ENCODE measurements at regions not wholly inside any gene's neighbourhood (a gene's known extent, or its start where the extent isn't known, plus 50 kb on each side); places are given as distances from the start of the nearest gene placed in this dataset.

DNA sequence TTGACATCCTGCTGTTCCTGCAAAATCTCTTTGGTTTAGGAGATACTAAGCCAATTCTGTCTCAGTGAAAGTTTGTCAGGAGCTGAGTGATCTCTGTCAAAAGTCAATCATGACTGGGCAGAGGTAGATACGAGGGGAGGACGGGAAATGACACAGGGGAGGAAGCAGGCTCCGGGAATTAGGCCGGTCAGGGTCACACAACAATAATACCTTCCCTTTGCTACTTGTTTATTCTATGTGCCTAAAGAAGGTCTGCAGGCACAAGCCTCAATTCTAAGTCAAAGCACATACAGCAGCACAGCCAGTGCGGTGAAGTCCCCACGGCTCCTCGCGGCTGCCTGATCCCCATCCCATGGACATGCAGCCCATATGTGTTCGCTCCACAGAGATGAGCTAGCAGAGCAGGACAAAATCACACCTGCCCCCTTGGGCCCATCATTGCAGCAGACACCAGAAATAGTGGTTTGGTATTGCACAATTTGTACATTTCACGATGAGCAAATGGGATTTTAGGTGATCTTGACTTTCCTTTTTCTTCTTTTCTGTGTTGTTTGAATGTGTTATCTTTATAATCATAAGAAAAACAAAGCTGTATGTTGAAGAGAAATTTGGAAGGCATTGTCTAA lies 141.4 kb downstream of the VAPA start:
- no peak overlapping the region for H3K4me3 Mint-ChIP-seq
- H3K4me1 Mint-ChIP-seq (ENCODE audit: low read depth) = peaks cover 13% of the 10 kb centered on the region
- H3K9me3 Mint-ChIP-seq = no peaks in the 10 kb centered on the region
- H3K27ac Mint-ChIP-seq = no peak overlapping the region
- ATAC-seq (replicated peaks in 1 of 2) (no peak), DNase-seq (no peak)
- H3K27me3 Mint-ChIP-seq (ENCODE audit: low read depth) = no peaks in the 10 kb centered on the region
- no peaks in the 10 kb centered on the region for H3K36me3 Mint-ChIP-seq (ENCODE audit: insufficient read depth in 2 of 2)

DNA sequence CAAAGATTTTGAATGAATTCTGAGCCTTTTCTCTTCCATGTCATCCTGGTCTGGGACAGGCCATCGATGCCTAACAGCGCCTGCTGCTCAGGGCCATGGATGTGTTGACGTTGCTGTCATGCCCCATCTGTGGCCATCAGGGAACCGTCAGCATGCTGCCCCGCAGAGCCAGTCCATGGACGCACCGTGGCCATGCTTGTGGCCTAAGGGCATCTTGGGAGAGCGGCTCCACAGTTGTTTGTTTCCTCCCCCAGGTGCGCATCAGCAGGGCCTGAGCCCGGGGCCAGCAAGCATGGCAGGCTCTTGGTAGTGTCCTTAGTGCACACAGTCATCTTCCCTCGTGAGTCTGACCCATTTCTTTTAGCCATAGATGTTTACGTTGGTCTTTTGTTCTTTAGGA lies 142.7 kb downstream of the VAPA start:
- Mint-ChIP-seq H3K27me3 (ENCODE audit: low read depth) (no peaks in the 10 kb centered on the region), H3K4me3 (no peak overlapping the region), H3K36me3 (ENCODE audit: insufficient read depth in 2 of 2) (no peaks in the 10 kb centered on the region), H3K27ac (no peak overlapping the region), H3K9me3 (no peaks in the 10 kb centered on the region), H3K4me1 (ENCODE audit: low read depth) (peaks cover 13% of the 10 kb centered on the region)
- DNase-seq (no peak), ATAC-seq (replicated peaks in 1 of 2) (no peak)

DNA sequence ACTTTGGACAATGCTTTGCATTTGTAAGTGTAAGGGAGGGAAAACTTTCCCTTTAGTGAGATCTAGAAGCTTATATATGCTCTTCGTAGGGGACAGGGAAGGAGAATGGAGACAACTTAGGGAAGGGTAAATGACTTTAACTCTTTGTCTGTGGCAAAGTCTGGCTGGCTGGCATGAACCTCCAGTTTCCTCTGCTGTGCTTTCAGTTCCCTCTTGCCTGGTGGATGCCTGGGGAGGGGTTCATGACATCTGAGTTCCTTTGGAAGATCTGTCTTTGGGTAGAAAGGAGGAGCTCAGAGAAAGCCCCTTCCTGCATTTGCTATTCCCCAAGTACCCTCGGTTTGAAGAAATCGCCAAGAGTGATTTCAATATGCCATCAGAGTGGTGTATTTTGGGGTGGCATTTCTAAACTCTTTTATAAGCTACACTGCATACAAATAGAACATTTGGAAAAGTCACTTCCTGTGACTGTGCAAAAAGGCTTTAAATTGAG lies 143.6 kb downstream of the VAPA start:
- Mint-ChIP-seq H3K4me1 (ENCODE audit: low read depth) (peaks cover 13% of the 10 kb centered on the region), H3K9me3 (no peaks in the 10 kb centered on the region), H3K4me3 (no peak overlapping the region), H3K27ac (no peak overlapping the region), H3K36me3 (ENCODE audit: insufficient read depth in 2 of 2) (no peaks in the 10 kb centered on the region), H3K27me3 (ENCODE audit: low read depth) (no peaks in the 10 kb centered on the region)
- no peak for ATAC-seq (replicated peaks in 1 of 2)
- DNase-seq = no peak

DNA sequence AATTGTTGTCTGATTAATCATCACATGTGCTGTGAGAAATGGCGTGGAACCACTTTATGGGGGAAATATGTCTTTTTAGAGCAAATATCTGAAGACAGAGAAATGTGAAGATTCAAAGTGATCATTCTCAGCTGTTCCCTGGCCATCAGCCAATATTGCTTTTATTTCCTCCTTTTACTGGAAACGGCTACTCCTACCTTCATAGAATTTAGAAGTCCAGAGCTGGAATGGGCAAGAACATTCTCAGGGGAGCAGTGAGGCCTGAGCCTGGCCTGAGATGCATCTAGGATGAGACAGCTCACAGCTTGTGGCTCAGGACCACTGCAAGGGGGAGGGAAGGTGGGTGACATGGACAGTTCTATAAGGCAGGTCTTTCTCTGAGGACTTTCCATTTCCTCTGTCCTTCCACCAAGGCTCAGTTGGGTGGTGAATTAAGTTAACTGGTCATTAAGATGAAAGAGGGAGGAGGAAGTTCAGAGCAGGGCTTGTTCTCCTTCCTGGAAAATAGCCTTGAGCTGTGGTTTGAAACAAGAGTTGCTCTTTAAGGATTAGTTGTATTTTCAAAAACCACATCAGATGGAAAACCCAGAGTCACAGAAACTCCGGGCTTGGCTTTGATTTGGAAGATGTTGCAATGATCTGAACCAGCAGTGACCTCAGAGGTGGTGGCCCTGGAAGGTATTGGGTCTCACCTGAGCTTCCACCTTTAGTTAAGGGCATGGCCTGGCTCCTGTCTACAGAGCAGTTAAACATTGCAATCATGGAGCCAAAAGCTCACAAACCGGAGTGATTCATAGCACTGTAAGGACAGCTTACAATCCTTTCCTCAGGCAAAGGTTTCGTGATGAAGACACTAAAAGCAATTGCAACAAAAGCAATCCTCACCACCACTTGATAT lies 144.3 kb downstream of the VAPA start:
- Mint-ChIP-seq H3K4me1 (ENCODE audit: low read depth) (peaks cover 13% of the 10 kb centered on the region), H3K36me3 (ENCODE audit: insufficient read depth in 2 of 2) (no peaks in the 10 kb centered on the region), H3K9me3 (no peaks in the 10 kb centered on the region), H3K27ac (no peak overlapping the region), H3K4me3 (no peak overlapping the region), H3K27me3 (ENCODE audit: low read depth) (no peaks in the 10 kb centered on the region)
- DNase-seq (no peak), ATAC-seq (replicated peaks in 1 of 2) (no peak)

DNA sequence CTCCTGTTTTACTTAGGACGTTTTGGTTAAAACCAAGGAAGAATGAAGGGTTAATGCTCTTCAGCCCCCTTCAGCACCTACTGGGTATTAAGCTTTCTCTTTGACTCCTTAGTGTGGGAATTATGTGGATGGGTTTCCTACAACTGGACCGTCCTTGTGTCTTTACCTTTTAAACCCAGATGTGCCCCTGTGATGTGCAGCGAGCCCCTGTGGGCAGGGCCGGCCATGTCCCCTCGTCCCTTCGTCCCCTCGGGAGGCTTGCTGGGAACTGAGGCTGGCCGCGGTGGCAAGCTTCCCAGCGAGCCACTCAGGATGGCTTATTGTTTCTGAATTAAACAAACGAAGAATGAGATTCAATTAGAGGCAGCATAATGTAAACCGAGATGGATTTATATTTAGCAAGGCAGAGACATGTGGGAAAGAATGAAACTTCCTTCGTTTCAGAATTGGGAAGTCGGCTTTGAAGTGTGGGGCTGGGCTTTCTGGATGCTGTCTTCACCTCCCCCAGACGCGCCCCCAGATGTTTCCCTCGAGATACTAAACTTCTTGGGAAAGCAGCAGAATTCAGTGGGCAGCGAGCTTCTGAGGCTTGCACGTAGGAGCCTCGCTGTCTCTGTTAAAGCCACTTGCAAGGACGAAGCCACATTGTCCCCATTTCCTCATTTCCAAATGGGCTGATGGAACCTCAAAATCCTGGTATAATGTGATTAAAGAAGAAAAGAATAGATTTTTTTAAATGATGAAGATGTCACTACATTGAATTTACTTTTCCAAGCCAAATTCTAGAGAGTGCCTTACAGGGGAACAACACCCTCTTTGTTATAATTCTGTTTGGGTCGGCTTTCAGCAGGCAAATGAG lies 146.0 kb downstream of the VAPA start:
- no peak overlapping the region for H3K27ac Mint-ChIP-seq

DNA sequence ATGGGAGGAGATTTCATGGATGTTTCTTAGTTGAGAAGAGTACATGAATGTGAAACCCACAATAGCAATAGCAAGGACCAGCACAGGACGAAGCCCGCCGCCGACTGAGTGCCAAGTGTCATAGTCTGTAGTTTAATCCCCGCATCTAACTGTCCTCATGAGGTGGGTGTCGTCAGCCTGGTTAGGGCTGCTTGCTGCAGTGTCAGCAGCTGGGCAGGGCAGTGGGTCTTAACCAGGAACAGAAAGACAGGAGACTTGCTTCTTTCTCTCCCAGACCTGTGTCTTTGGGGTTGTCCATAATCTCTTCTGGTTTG lies 146.6 kb downstream of the VAPA start:
- ATAC-seq (replicated peaks in 1 of 2) (no peak), DNase-seq (no peak)
- Mint-ChIP-seq H3K9me3 (no peaks in the 10 kb centered on the region), H3K36me3 (ENCODE audit: insufficient read depth in 2 of 2) (no peaks in the 10 kb centered on the region), H3K27ac (no peak overlapping the region), H3K27me3 (ENCODE audit: low read depth) (peaks cover 1% of the 10 kb centered on the region), H3K4me3 (no peak overlapping the region), H3K4me1 (ENCODE audit: low read depth) (peaks cover 13% of the 10 kb centered on the region)

More for the DNA sequence above, 146.0 kb downstream of the VAPA start:
- no peaks in the 10 kb centered on the region for H3K27me3 Mint-ChIP-seq (ENCODE audit: low read depth)
- ATAC-seq (replicated peaks in 1 of 2) (no peak), DNase-seq (no peak)
- H3K4me1 Mint-ChIP-seq (ENCODE audit: low read depth) = peaks cover 13% of the 10 kb centered on the region
- H3K9me3 Mint-ChIP-seq = no peaks in the 10 kb centered on the region
- no peaks in the 10 kb centered on the region for H3K36me3 Mint-ChIP-seq (ENCODE audit: insufficient read depth in 2 of 2)
- H3K4me3 Mint-ChIP-seq = no peak overlapping the region

DNA sequence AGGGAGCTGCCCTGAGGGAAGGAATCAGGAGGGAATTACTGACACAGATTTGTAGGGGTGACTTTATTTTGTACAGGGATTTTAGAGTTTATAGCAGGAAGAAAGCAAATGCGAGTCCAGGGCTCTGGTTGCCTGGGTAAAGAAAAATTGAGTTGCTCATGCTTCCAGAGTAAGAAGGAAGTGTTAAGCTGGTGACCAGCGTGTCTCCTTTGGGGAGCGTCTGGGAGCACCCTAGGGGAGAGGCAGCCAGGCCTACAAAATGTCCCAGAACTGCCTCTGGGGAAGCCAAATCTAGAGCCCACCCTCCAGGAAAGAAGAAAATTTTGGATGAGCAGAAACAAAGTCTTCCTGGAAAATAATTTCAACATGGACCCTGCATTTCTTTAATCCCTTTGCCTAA lies 147.0 kb downstream of the VAPA start:
- no peak for ATAC-seq (replicated peaks in 1 of 2)
- Mint-ChIP-seq H3K4me1 (ENCODE audit: low read depth) (peaks cover 13% of the 10 kb centered on the region), H3K27me3 (ENCODE audit: low read depth) (peaks cover 6% of the 10 kb centered on the region), H3K4me3 (no peak overlapping the region), H3K27ac (no peak overlapping the region), H3K36me3 (ENCODE audit: insufficient read depth in 2 of 2) (no peaks in the 10 kb centered on the region), H3K9me3 (no peaks in the 10 kb centered on the region)
- DNase-seq = no peak

DNA sequence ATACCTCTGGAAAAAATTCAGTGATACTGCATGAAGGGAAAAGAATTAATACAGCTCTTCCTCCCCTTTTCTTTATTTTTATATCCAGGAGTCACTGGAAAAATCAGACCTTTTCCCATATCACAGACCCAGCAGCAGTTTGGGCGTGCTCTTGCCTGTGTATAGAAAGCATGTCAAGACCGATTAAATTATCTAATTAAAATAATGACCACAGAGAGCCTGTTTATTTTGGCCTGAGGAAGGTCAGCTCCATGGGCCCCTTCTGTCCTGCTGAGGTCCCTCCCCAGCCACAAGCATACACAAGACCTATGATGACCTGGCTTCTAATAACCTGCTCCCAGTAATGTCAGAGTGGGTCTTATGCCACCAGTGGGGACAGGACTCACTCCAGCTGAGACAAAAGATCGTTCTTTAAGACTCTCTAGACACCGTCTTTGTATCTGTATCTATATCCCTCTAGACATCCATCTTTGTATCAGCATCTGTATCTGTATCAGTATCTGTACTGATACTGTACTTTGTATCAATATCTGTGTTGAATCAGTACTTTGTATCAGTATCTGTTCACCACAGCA lies 147.8 kb downstream of the VAPA start:
- H3K9me3 Mint-ChIP-seq = no peaks in the 10 kb centered on the region
- no peak for ATAC-seq (replicated peaks in 1 of 2)
- H3K4me3 Mint-ChIP-seq = no peak overlapping the region
- DNase-seq = no peak
- H3K27me3 Mint-ChIP-seq (ENCODE audit: low read depth) = peaks cover 6% of the 10 kb centered on the region
- no peaks in the 10 kb centered on the region for H3K36me3 Mint-ChIP-seq (ENCODE audit: insufficient read depth in 2 of 2)
- no peak overlapping the region for H3K27ac Mint-ChIP-seq
- peaks cover 13% of the 10 kb centered on the region for H3K4me1 Mint-ChIP-seq (ENCODE audit: low read depth)

DNA sequence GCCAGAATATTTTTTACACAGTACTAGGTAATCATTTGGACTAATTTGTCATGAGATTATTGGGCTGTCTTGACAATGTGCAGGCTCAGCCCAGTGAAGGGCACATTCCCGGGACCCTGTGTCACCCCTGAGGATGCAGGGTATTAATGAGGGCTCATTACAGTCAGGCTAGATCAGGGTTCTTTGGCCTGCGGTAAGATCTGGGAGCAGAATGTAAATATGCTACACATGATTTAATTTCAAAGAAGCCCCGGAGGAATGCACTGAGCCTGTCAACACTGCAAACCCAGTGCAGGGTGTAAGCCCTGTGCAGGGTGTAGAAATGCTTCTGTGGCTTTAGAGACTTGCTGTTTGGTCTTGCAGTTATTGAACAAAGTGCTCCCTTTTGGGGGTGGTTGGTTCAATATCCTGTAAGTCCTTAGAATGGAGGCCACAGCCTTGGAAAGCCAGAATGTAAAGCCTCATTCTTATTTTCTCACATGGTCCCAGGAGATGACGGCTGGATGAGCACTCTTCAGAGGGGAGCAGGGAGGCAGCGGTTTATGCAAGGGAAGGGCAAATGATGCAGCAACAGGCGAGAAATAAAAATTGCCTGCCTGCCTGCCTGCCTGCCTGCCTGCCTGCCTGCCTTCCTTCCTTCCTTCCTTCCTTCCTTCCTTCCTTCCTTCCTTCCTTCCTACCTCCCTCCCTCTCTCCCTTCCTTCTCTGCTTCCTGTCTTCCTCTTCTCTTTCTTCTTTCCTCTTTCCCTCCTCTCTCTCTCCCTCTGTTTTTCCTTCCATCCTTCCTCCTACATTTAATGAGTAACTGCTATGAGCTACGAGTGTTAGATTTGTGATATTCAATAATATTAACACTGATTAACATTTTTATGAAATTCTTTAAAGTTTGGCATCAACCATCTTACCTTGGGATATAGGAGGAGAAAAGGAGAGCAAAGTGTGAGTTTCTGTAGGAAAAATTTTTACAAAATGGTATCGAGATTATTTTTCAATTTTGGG lies 148.8 kb downstream of the VAPA start:
- Mint-ChIP-seq H3K27ac (no peak overlapping the region), H3K4me1 (ENCODE audit: low read depth) (peaks cover 9% of the 10 kb centered on the region), H3K36me3 (ENCODE audit: insufficient read depth in 2 of 2) (no peaks in the 10 kb centered on the region), H3K9me3 (no peaks in the 10 kb centered on the region), H3K4me3 (no peak overlapping the region), H3K27me3 (ENCODE audit: low read depth) (peaks cover 6% of the 10 kb centered on the region)
- no peak for ATAC-seq (replicated peaks in 1 of 2)
- DNase-seq = no peak

DNA sequence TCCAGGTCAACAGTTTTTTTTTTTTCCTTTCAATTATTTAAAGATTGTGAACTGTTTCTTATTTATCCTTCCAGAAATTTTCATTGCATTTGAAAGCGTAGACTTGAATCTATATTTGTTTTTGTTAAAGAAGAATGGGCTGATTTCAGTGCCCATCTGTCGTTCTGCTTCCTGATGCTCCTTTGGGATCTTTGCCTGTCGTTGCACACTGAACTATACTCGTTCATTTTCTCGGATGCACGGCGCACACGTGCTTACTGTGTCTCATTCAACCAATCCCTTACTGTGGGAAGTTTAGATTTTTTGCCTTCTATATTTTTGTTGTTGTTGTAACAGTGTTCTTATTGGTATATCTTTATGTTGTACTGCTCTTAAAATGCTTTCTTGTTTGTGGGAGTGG lies 149.7 kb downstream of the VAPA start:
- ATAC-seq (replicated peaks in 1 of 2) (no peak), DNase-seq (no peak)
- Mint-ChIP-seq H3K36me3 (ENCODE audit: insufficient read depth in 2 of 2) (no peaks in the 10 kb centered on the region), H3K27ac (no peak overlapping the region), H3K27me3 (ENCODE audit: low read depth) (peaks cover 6% of the 10 kb centered on the region), H3K4me1 (ENCODE audit: low read depth) (no peaks in the 10 kb centered on the region), H3K9me3 (no peaks in the 10 kb centered on the region), H3K4me3 (no peak overlapping the region)

DNA sequence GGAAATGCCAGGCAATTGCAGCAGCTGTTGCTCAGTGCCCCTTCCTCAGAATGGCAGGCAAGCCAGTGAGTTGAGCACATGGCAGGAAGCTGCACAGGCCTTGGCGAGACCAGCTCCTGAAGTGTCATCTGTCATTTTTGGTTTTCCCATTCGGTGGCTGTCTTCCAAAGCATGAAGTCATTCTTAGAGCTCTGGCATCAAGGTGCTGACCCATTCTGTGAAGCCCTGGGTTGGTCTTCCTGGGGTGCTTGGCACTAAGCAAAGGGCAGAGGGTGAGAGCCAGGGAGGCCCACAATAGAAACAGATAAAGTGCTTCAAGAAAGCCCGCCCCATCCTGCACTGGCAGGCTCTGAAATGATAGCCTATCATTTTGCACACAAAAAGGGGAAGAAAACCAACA lies 150.5 kb downstream of the VAPA start:
- Mint-ChIP-seq H3K36me3 (ENCODE audit: insufficient read depth in 2 of 2) (no peaks in the 10 kb centered on the region), H3K4me3 (no peak overlapping the region), H3K4me1 (ENCODE audit: low read depth) (no peaks in the 10 kb centered on the region), H3K9me3 (no peaks in the 10 kb centered on the region), H3K27ac (no peak overlapping the region), H3K27me3 (ENCODE audit: low read depth) (peaks cover 6% of the 10 kb centered on the region)
- ATAC-seq (replicated peaks in 1 of 2) = no peak
- DNase-seq = no peak

DNA sequence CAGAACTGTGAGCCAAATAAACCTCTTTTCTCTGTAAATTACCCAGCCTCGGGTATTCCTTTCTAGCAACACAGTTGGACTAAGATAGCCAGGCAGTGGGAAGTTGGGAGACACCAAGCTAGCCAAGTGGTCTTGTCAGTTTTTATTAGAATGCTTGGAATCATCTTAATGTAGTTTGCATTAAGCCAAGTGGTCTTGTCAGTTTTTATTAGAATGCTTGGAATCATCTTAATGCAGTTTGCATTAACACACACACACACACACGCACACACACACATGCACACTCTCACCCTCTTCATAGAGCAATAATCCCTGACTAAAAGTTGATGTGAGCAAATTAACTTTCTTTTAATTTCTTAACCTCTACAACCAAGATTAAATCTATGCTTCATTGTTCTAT lies 151.5 kb downstream of the VAPA start:
- DNase-seq = no peak
- H3K9me3 Mint-ChIP-seq = no peaks in the 10 kb centered on the region
- H3K4me1 Mint-ChIP-seq (ENCODE audit: low read depth) = no peaks in the 10 kb centered on the region
- no peak overlapping the region for H3K4me3 Mint-ChIP-seq
- no peak overlapping the region for H3K27ac Mint-ChIP-seq
- peaks cover 6% of the 10 kb centered on the region for H3K27me3 Mint-ChIP-seq (ENCODE audit: low read depth)
- ATAC-seq (replicated peaks in 1 of 2) = no peak
- no peaks in the 10 kb centered on the region for H3K36me3 Mint-ChIP-seq (ENCODE audit: insufficient read depth in 2 of 2)

Data from activated T-cell treated with anti-CD3 and anti-CD28 coated beads, Interleukin-2, amount 50 U/mL, for 72 hours (primary cell).